ENCODE measurements at regions not wholly inside any gene's neighbourhood (a gene's known extent, or its start where the extent isn't known, plus 50 kb on each side); places are given as distances from the start of the nearest gene placed in this dataset.
"Not testable (repeated sequence)": the region's sequence is repeated elsewhere in the genome, so short reads cannot be mapped to it uniquely, and the experiment has no call there.

DNA sequence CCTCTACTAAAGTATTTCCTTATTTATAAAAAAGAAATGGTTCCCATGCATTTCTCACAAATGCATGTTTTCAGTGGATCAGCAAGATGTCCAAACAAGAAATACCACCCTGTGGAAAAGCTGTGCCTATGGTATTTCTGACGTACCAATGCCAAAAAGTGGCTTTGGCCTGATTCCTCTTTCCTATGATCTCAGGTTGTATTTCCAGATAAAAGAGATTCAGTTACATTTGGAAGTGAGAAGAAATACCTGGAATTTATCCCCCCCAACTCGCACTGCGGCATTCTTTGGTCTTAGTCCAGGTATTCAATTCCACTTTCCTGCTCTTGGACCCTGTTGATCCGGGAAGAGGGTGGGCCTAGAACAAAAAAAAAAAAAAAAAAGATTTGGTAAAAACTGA lies 815.9 kb upstream of the FRG1 start:
- DNase-seq: no peak

DNA sequence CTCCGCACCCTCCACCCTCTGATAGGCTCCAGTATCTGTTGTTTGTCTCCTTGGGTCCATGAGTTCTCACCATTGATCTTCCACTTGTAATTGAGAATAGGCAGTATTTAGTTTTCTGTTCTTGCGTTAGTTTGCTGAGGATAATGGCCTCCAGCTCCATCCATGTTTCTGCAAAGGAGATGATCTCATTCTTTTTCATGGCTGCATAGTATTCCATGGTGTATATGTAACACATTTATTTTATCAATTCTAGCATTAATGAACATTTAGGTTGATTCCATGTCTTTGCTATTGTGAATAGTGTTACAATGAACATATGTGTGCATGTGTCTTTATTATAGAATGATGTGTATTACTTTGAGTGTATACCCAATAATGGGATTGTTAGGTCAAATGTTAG lies 814.6 kb upstream of the FRG1 start:
- DNase-seq: no peak

DNA sequence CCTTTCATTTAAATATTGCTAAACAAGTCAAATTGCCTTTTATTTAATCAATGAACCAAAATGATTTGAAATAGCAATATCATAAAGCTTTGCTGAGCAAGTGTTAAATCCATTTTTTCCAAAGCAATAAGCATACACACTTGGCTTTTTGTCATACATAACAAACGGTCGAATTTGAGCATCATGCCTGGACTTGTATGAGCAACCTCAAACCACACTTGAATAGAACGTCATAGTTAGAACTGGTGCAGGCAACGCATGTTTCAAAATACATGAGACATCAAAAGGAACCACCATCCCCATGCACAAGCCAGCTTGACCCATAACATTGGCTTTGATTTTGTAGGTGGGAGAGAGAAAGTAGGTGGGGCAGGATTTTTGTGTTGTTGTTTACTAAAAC lies 812.3 kb upstream of the FRG1 start:
- DNase-seq: no peak

DNA sequence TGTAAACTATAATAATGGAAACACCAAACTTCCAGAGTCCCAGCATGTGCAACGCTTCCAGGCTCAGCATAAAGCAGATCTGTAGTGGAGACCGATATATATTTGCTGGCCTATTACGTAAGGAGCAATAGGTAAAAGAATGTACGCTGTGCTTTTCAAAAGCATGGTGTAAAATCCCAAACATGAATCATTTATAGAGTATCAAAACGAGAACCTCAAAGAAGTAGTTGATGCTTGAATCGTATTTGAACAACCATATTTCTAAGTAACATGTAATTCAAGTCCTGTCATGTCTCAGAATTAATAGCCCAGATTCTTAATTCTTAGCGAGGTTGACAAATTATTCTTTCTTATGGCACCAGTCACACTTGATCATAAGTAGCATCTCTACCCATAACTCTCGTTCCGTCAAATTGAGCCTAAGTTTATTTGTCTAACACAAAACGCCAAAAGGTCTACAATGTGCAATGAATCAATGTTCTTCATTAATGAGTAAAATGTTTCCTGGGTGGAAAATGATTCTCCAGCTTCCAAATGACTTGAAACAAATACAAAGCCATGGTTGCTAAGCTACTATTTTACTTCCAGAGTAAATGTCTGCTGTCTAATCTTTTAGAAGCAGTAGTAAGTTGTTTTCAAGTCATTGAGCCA lies 811.5 kb upstream of the FRG1 start:
- no peak for DNase-seq

DNA sequence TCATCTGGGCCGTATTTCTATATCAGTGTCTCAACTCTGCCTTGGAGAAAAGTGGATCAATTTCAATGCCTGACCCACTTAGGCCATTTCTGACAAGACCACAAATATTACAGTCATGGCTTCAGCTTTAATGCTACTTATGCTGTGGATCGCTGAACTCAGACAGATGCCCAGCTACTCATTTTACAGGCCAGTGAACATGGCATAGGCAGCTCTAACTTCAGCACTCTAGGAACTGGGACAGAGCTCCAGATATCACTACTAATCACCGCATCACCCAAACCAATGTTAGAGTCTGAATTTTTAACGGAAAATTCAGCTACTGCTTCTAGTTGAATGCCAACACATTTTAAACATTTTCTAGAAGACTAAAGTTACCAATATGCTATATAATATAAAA lies 809.6 kb upstream of the FRG1 start:
- no peak for DNase-seq

DNA sequence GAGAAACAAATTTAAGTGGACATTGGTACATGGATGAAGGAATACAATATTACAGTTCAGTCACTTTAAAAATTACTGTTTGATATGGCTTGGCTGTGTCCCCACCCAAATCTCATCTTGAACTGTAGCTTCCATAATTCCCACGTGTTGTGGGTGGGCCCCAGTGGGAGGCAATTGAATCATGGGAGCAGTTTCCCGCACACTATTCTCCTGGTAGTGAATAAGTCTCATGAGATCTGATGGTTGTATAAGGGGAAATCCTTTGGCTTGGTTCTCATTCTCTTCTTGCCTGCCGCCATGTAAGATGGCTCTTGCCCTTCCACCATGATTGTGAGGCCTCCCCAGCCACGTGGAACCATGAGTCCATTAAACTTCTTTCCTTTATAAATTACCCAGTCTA lies 804.2 kb upstream of the FRG1 start:
- DNase-seq: no peak

DNA sequence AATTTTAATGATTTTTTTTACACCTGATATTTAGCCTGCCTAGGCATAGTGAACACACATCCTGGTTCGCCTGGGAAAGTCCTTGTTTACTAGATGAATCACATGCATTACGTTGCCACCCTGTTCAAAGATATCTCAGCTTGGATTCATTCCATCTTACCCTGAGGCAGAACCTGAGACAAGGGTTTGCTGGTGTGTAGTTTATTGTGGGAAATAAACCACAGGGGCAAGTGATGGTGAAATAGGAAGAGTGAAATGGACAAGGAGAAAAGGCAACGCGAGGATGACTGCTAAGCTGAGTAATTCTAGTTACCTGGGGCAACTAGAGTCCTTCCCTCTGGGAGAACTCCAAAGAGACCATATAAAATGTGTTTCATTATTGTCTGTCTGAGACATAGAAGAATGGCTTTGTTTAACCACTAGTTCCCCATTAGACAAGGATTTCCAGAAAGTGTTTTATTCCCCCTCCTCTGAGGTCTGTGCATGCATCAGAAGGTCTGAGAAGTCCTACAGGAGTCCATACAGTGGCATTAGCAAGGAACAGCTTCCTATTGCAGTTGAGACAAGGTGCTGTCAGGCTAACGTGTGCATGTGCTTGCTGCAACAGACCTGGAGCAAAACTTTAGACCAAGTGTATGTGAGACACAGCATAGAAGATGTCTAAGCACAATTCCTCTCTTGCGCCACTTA lies 797.3 kb upstream of the FRG1 start:
- DNase-seq: no peak

DNA sequence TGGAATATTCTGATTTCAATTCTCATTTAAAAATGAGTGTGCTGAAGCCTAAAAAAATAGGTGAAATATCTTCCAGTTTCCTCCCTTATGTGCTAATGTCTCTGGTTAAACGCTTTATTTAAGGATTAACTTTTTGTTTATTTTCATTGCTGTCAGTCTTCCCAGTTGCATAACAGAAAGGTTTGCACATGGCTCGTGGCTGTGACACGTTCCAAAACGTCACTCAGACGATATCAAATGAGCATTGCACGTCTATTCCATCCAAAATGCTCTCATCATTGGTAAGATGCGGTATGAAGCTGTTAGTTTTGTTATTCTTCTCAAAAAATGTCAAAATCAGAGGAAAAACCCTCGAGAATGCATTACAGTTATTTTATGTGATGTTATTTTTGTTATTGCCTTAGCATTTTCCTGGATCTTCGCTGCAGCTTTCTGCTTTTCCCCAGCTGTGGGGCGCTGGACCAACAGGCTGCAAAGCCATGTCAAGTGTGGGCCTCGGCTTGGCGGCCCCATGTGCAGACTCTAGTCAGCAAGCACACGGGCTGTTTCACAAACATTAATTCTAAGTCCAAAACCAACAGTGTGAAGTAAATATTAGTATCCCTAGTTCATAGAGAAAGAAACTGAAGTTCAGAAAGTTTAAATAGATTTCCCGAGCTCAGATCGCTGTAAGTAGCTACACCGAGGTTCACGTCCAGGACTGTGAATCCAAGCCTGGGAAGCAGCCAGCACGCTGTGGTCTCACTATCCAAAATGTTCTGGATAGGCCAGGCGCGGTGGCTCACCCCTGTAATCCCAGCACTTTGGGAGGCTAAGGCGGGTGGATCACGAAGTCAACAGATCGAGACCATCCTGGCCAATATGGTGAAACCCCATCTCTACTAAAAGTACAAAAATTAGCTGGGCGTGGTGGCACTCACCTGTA lies 793.4 kb upstream of the FRG1 start:
- DNase-seq: no peak

DNA sequence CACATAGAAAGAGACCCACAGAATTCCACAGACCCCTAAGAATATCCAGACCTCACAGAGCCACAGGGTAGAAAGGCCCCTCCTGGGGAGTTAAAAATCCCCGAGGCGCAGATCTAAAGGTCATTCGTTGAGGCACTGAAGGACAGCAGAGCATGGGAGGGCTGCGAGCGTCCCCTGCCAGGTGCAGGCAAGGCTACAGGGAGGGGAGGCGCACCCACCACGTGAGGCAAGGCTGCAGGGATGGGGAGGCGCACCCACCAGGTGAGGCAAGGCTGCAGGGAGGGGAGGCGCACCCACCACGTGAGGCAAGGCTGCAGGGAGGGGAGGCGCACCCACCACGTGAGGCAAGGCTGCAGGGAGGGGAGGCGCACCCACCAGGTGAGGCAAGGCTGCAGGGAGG lies 785.6 kb upstream of the FRG1 start:
- DNase-seq: not testable (repeated sequence)

DNA sequence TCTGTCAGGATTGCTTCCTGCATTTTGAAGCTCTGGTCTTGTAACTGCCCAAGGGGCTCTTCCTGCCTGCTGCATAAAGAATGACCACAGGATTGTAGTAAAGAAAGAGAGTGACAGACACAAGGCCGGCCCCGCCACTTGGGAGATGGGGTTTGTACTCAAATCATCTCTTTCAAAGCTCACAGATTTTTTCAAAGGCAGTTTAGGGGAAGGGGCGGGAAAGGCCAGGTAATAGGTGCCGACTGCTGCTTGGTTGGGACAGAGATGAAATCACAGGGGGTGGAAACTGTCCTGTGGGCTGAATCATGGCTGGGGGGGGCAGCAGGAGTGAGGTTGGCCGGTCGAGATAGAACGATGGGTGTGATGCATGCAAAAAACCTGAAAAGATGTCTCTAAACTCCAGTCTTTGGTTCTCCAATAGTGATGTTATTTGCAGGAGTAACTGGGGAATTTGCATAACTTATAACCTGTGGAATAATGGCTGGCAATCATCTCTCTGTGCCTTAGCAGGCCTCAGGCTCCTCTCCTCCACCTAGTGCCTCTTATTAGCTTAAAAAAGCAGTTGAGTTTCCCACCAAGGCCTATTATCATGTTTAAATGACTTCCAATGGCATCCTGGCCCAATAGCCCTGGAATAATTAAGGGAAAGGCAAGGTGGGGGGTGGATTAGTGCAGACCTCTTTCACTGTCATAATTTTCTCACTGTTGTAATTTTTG lies 778.4 kb upstream of the FRG1 start:
- no peak for DNase-seq

DNA sequence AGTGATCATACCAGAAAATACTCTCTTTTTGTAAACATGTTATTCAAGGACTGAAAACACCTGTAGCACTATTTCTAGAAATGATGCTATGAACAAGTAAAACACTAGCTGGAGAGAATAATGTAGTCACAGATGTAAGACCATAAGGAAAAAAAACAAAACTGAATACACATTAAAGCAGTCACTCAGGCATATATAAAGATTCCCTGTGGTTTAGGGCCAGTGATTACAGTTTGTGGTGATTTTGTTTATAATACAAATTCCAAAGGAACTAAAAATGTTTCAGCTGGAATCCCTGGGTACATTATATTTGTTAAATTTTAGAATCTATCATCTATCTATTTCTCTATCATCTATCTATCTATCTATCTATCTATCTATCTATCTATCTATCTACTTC lies 777.8 kb upstream of the FRG1 start:
- DNase-seq: no peak

DNA sequence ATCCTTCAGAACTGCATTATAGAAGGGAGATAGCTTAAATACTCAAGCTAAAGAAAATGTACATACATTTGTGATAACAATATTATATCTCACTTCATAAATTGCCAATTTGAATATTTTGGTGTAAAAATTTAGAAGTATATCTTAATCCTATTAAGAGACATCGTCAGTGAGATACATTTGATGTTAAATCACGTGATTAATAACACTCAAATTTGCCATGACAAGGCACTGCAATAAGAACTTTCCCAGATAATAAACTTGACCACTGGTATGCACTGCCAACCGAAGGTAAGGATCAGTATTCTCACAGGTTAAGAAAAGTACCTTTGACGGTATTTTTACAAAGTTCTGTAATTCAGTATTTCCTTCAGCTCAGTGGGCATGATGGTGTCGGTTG lies 764.7 kb upstream of the FRG1 start:
- no peak for DNase-seq

DNA sequence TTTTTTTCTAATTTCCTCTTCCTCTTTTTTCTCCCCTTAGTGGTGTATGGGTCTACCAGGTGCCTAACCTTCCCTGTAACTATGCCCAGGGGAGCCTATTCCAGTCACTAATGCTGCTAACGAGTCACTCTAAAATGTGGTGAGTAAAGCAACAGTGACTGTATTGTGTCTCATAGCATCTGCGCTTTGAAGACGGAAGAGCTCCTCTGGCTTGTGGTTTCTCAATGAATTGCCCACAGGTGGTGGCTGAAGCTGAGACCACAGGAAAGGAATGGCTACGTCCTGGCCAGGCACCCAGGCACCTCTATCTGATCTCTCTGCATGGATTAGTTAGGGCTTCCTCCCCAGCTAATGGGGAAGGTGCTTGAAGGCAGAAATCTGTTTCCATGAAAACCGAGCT lies 763.5 kb upstream of the FRG1 start:
- no peak for DNase-seq

DNA sequence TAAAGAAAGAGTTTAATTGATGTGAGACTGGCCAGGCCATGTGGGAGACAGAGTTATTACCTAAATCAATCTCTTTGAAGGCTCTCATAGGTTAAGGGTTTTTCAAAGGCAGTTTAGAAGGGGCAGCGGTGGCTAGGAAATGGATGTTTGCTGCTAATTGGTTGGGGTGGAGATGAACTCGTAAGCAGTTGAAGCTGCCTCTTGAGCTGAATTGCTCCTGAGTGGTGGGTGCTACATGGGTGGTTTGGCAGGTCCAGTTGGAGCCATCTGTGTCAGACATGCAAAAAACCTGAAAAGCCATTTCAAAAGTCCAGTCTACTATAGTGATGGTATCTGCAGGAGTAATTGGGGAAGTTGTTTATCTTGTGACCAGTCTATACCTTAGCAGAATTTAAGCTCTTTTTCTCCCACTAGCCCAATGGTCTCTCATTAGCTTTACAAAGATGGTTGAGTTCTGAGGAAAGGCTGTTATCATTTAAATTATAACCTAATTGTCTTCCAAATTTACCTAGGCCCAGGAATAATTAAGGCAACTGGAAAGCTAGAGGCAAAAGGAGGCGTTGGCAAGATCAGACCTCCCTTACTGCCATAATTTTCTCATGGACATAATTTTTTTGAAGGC lies 762.4 kb upstream of the FRG1 start:
- no peak for DNase-seq

DNA sequence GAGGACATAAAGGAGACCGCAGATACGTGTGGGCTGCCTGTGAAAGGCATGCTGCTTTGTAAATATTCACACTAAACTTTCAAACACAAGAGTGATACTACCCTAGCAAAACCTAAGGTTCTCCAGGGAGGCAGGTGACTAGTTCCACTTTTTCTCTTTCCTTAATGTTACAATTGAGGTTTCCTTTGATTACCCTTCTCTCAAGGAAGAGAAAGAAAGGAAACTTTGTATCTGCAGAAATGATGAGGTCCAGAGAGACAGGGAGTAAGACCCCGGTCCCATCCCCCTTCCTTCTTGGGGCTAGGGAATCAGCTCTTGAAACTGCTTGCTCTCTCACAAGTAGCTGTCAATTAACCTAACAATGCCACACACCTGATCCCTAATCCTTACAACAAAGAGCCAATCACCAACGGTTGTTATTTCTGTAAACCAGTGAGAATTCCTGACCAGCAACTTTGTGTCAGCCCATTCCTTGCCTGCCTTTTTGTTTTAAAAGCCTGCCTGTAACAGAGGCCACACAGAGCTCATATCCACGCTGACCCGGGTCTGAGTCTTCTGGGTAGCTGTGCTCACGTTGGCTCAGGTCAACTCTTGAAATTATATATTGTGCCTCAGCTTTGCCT lies 754.8 kb upstream of the FRG1 start:
- no peak for DNase-seq

DNA sequence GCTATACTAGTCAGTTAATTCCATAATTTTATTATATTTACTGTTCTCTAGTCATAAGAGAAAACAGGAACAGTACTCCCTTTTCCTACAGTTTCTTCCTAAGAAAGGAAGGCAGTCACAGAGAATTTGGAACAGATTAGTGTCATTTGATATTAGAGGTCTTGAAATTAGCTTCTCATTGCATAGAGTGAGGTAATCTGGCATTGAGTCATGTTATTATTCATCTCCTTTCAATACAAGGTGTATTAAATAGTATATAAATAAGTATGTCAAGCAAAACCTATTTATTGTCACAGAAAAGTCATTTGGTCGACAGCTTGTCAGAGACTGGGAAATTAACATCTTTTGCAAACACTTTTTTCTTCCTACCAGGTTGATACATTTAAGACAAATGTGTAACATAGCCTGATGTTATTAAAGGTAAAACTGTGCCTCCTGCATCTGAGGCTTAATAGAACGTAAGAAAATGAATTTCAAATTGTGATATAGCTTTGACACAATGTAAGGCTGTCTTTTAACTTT lies 753.1 kb upstream of the FRG1 start:
- no peak for DNase-seq

DNA sequence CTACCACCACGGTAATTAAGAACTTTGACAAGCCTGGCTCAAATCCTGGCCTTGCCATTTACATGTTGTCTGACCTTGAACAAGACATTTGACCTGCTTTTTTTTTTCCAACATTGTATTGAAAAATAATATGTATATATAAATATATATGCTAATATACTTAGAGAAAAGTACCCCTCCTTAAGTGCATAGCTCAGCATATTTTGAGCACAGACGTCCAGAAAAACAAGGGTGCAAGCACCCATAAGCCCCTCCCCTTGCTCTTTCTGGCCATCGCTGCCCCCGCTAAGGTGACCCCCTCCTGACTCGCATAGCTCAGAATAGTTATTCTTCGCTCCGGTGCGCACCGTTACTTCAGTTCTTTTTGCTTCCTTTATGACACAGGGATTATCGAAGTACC lies 742.0 kb upstream of the FRG1 start:
- no peak for DNase-seq

DNA sequence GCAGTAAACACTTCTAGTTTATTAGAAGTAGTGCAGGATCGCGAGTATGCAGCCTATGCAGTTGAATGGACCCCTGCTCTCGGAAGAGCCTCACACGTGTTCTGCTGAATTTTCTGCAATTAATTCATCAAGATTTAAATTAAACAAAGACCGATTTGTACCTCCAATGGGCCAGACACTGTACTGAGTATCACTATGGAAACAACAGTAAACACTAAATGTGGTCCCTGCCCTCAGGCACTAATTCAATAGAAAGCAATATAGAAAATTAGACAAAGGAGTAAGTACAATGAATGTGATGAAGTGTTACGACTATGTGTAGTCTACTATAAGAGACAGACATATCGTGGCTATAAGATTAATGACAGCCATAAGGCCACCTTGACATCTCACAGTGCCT lies 740.3 kb upstream of the FRG1 start:
- no peak for DNase-seq

DNA sequence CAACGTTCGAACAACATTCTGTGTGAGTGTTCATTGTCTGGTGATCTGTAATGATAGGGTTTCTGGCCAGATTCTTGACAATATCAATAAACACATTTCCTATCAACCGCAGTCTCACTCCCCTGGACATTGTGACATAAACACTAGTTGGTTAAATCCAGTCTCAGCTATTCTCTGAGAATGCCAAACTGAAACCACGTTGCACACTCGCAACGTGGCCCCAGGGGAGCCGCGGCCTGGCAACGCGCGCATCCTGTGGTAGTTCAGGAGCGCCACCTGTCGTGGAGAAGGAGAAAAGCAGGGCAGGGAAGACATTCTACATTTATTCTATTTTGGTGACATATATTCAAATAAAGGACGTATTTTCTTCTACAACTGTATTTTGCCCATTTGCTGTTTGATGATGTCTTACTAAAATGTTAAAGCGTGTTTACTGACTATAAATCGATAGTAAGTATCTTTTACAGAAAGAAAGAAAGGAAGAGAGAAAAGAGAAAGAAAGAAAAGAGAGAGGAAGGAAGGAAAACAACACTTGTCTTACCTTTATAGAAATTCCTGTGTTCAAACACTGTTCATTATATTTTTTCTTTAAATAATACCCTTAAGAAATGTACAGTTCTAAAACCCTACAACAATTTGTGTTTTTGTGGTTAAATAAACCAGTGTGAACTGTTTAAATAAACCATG lies 738.3 kb upstream of the FRG1 start:
- peak; percentile 1 for DNase-seq

DNA sequence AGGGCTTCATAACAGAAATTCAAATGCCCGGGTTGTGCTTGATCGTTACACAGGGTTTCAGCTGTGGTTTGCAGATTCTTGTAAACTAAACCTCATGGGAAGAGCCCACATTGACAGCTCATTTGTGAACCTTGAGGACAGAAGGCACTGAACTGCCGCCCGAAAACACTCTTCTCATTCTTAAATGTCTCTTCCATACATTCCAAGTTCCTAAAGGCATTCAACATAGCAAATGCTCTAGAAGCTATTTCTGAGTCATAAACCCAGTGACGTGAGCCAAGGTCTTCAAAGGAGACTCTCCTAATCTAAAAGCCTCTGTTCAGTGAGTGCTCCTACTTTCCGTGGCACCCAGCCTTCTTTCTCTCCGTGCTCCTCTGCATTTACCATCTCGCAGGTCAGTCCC lies 737.8 kb upstream of the FRG1 start:
- no peak for DNase-seq

DNA sequence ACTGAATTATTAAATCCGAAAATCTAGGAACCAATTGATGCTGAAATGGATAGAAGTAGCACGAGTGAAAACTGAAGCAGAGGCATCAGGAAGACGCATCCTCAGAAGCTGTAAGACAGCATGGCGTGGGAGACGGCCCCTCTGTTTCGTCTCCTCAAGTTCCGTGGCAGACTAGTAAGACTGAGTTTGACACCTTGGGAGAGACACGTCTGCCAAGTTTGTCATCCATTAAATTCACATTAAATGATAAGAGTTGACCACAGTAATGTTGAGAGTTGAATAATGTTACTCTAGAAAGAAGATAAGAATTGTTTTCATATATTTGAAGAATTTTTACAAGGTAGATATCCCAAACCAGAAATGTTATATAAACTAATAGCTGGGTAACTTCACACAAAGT lies 736.1 kb upstream of the FRG1 start:
- DNase-seq: no peak

DNA sequence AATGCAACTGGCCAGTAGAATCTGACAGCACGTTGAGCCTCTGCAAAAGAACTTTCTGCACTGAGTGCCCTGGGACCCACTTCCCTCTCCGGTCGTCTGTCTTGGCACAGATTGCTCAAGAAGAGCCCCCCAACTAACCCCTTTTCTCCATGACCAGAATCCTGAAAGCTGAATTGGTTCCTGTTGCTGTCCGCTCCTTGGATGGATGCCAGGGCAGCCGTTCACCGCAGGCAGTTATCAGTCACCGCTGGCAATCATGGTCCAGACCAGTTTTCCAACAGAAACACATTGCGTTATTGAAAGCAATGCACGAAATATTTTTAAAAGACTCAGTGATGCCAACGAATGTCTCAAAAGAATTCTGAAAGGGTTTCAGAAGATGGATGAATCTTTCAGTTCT lies 733.7 kb upstream of the FRG1 start:
- no peak for DNase-seq
